Sigmoid colon (tissue), 4 donors: ENCODE measurements at regions not wholly inside any gene's neighbourhood (a gene's known extent, or its start where the extent isn't known, plus 50 kb on each side); places are given as distances from the start of the nearest gene placed in this dataset.

Experiments
- CTCF ChIP-seq, 4 experiments: fragments of 450-650 bp in 3 of 4; fragments of 200-600 bp in 1 of 4; IDR thresholded peaks; one replicate each; pipeline ENCODE4 v1.5.1; 2016 to 2019; ENCODE audit warnings: antibody characterized with exemption in 4 of 4, mild to moderate bottlenecking in 3 of 4, moderate library complexity in 2 of 4
- EP300 ChIP-seq, 4 donors: sonication (generic); formaldehyde crosslinking; IDR thresholded peaks; one replicate each; pipeline ENCODE4 v1.6.1; 2017; ENCODE audit warnings: antibody characterized with exemption in 4 of 4
- POLR2A ChIP-seq, 2 donors: fragments of 450-650 bp; IDR thresholded peaks; one replicate each; pipeline ENCODE4 v1.6.1; 2016; ENCODE audit warnings: antibody characterized with exemption in 2 of 2, mild to moderate bottlenecking in 2 of 2, moderate library complexity in 2 of 2
- POLR2AphosphoS5 ChIP-seq, 4 donors: sonication (generic); formaldehyde crosslinking; IDR thresholded peaks; one replicate each; pipeline ENCODE4 v1.6.1; 2017; ENCODE audit warnings: antibody characterized with exemption in 4 of 4

- TF ChIP-seq EP300 (IDR thresholded peaks at IDR 0.05) (no peak), POLR2A (IDR thresholded peaks at IDR 0.05) (no peak), CTCF (IDR thresholded peaks at IDR 0.05) (no peak), POLR2AphosphoS5 (IDR thresholded peaks at IDR 0.05) (no peak)
Observed at GRCh38 chr4:151841107-151841506, 80.3 kb upstream of the GATB start.
